ENCODE measurements at regions not wholly inside any gene's neighbourhood (a gene's known extent, or its start where the extent isn't known, plus 50 kb on each side); places are given as distances from the start of the nearest gene placed in this dataset.

DNA sequence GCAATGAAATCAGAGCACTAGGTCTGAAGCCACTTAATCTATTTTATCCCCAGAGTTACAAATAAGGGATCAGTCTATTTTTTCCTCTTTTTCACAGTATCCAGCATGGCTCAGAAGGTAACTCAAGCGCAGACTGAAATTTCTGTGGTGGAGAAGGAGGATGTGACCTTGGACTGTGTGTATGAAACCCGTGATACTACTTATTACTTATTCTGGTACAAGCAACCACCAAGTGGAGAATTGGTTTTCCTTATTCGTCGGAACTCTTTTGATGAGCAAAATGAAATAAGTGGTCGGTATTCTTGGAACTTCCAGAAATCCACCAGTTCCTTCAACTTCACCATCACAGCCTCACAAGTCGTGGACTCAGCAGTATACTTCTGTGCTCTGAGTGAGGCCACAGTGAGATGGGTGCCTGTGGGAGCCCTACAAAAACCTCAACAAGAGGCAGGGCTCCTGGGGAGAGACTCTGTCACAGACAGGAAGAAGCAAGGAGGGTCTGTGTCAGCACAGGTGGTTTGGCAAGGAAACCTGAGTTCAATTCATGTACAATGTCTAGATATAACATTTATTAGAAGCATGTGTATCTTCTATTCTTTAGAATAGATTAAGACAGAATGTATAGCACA, 334.3 kb upstream of the OR4E1 start:
- no peak for FAIRE-seq
- no peak for TF ChIP-seq POLR2A (IDR thresholded peaks at IDR 0.05; ENCODE audit: low read depth, low read length)
- DNase-seq (ENCODE audit: insufficient read length, low spot score) = no peak

DNA sequence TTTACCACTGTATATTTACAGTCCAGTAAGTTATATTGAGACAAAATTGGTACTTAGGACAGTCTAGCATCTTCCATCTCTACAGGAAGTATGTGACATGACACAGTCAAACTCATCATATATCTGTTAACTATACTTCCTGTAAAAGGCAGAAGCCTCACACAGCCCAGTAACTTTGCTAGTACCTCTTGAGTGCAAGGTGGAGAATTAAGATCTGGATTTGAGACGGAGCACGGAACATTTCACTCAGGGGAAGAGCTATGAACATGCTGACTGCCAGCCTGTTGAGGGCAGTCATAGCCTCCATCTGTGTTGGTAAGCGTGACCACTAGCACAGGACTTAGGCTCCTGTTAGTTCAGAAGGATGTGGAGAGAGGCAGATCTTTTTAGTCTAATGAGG, 333.7 kb upstream of the OR4E1 start:
- no peak for TF ChIP-seq POLR2A (IDR thresholded peaks at IDR 0.05; ENCODE audit: low read depth, low read length)
- no peak for DNase-seq (ENCODE audit: insufficient read length, low spot score)
- no peak for FAIRE-seq

DNA sequence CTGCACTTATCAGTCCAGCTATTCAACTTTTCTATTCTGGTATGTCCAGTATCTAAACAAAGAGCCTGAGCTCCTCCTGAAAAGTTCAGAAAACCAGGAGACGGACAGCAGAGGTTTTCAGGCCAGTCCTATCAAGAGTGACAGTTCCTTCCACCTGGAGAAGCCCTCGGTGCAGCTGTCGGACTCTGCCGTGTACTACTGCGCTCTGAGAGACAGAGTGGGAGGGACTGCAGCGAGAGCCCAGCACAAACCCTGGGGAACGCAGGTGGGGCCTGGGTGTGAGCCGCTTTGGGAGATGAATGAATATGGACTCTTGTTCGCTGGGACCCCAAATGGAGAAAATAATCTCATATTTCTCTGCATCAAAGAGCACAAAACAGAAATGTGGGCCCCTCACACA, 329.8 kb upstream of the OR4E1 start:
- TF ChIP-seq POLR2A (IDR thresholded peaks at IDR 0.05; ENCODE audit: low read depth, low read length) = no peak
- FAIRE-seq (no peak), DNase-seq (ENCODE audit: insufficient read length, low spot score) (no peak)

DNA sequence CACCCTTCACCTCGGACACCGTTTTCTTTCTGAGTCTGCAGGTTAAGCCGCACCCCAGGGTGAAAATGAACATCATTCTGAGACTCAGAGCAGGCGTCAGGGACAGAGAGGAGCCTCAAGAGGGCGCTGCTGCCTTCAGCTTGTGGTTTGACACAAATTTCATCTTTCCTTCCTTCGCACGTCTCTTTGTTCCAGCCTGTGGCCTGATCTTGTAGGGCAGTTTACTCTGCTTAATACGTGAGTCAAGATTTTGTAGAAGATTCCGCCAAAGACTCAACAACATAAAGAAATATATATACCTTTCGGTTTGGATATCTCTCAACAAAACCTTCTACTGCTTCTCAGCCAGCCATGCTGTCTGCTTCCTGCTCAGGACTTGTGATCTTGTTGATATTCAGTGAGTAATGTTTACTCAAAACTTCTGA, 329.3 kb upstream of the OR4E1 start:
- TF ChIP-seq POLR2A (IDR thresholded peaks at IDR 0.05; ENCODE audit: low read depth, low read length) = no peak
- DNase-seq (ENCODE audit: insufficient read length, low spot score) (no peak), FAIRE-seq (no peak)

DNA sequence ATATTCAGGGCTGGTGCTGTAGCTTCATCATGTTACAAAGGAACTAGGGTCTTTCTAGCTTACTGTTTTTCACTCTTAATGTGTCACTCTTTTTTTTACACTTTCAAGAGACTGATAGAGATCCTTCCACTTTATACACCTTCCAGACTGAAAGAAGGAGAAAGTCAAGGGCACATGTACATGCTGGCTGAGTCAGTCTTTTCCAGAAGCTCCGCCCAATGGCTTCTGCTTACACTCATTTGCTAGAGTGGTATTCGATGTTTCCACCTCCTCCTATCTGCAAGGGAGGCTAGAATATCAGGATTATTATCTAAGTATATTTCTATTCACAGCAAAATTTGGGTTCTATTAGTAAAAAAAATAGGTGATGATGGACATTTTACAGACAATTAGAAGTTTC, 325.8 kb upstream of the OR4E1 start:
- FAIRE-seq = no peak
- TF ChIP-seq POLR2A (IDR thresholded peaks at IDR 0.05; ENCODE audit: low read depth, low read length) = no peak

DNA sequence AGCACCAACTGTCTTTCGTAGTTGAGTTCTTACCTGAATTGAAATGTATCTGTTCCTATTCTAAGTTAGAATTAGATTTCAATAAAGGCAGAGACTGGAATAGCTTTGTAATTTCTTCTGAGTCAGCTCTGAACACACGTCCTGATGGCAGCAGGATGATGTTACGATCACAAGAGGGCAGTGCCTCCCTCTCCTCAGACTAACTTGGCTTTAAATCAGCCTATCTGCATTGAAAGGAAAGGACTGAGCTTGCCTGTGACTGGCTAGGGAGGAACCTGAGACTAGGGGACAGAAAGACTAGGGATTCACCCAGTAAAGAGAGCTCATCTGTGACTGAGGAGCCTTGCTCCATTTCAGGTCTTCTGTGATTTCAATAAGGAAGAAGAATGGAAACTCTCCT, 323.7 kb upstream of the OR4E1 start:
- no peak for DNase-seq (ENCODE audit: insufficient read length, low spot score)
- no peak for TF ChIP-seq POLR2A (IDR thresholded peaks at IDR 0.05; ENCODE audit: low read depth, low read length)
- no peak for FAIRE-seq

More for the DNA sequence above, 325.8 kb upstream of the OR4E1 start:
- no peak for DNase-seq (ENCODE audit: insufficient read length, low spot score)

DNA sequence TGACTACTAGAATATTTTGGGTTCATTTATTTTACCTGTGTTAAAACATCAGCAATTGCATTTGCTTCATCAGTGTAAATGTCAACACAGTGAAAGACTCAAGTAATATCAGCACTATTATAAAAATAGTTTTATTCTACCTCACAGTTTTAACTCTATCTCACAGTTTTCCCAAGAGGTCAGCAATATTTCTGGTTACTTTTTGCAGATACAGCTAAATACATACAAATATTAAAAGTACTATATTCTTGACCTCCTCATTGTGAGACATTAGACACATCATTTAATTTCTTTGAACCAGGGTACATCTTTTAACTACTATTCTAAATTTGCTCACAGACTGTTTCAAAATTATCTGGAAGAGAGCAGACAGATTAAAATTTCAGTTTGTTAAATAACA, 321.7 kb upstream of the OR4E1 start:
- no peak for DNase-seq (ENCODE audit: insufficient read length, low spot score)
- FAIRE-seq = no peak
- no peak for TF ChIP-seq POLR2A (IDR thresholded peaks at IDR 0.05; ENCODE audit: low read depth, low read length)

DNA sequence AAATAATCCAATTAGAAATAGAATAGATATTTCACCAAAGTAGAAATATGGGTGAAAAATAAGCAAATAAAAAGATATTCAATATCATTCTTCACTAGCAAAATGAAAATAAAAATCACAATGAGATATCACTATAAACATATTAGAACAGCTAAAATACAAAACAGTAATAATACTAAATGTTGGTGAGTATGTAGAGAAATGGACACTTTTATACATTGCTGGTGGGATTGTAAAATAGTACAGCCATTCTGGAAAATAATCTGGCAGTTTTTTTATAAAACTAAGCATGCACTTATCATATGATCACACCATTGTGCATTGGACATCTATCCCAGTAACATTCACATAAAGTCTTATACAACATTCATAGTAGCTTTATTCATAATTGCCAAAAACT, 320.2 kb upstream of the OR4E1 start:
- TF ChIP-seq POLR2A (IDR thresholded peaks at IDR 0.05; ENCODE audit: low read depth, low read length) = no peak
- DNase-seq (ENCODE audit: insufficient read length, low spot score) (no peak), FAIRE-seq (no peak)

DNA sequence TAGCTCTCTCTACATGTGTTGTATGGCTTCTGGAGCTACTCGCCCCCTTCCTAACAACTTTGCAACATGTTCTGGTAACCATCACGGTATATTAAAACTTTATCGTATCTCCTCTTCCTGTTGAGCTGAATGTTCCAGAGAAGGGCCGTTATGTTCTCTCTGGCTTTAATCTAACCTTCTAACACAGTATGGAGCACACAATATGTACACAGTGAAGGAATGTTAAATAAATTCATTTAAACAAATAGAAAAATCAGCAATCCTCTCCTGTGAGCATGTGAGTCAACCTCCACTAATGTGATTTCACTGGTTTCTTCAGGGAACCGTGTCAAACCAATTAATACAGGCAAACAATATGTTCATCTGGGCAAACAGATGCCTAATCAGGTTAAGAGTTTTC, 319.5 kb upstream of the OR4E1 start:
- DNase-seq (ENCODE audit: insufficient read length, low spot score) (no peak), FAIRE-seq (no peak)
- no peak for TF ChIP-seq POLR2A (IDR thresholded peaks at IDR 0.05; ENCODE audit: low read depth, low read length)

DNA sequence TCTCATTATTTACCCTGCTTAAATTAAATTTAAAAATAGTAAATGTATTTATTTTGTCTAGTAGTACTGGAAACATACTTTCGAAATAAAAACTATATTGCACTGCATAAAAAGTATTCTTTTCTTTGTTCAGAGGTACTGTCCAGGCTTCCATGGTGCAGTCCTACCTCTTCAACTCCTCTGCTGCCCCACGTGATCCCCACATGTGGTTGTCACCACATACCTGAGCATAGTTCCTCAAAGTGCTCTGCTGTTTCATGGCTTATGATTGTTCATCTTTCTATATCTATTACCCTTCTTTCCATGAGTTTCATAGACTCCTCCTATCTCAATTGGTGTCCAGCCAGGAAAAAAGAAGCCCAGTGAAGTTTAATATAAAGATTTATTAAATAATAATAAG, 317.5 kb upstream of the OR4E1 start:
- TF ChIP-seq POLR2A (IDR thresholded peaks at IDR 0.05; ENCODE audit: low read depth, low read length) = no peak

DNA sequence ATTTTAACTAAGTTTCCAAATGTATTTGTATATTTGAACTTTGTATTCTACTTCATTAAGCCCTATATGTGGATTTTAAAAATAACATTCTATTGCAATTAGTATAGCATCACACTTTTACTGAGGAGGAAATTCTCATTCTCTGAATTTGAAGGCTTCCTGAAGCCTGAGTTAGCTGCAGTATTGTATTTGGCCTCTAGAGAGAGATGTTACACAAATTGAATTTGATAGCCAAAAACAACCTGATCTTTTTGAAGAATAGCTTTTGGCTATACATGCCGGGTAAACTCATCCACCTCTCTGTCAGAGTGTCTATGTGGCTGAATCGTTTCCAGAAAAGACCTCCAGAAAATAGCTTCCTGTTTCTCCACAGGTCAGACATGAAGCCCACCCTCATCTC, 316.5 kb upstream of the OR4E1 start:
- no peak for TF ChIP-seq POLR2A (IDR thresholded peaks at IDR 0.05; ENCODE audit: low read depth, low read length)
- DNase-seq (ENCODE audit: insufficient read length, low spot score) (no peak), FAIRE-seq (no peak)

More for the DNA sequence above, 317.5 kb upstream of the OR4E1 start:
- DNase-seq (ENCODE audit: insufficient read length, low spot score) (no peak), FAIRE-seq (no peak)

DNA sequence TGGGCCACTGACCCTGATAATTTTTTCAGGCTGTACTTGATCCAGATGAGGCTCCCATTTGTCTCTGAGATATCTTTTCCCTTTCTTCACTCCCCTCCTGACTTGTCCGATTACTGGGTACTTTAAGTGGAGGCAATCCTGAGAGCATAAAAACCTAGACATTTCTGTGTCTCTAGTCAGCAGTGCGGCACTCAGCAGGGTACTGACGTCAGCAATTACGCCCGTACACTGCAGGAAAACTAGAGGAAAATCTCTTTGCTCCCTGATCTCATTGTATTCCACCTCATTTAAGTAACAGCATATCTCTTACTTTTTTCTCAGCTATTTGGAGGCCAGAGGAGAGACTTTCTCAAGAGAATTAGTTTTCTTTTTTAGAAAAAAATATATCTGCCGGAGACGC, 315.5 kb upstream of the OR4E1 start:
- no peak for DNase-seq (ENCODE audit: insufficient read length, low spot score)
- no peak for TF ChIP-seq POLR2A (IDR thresholded peaks at IDR 0.05; ENCODE audit: low read depth, low read length)
- no peak for FAIRE-seq

DNA sequence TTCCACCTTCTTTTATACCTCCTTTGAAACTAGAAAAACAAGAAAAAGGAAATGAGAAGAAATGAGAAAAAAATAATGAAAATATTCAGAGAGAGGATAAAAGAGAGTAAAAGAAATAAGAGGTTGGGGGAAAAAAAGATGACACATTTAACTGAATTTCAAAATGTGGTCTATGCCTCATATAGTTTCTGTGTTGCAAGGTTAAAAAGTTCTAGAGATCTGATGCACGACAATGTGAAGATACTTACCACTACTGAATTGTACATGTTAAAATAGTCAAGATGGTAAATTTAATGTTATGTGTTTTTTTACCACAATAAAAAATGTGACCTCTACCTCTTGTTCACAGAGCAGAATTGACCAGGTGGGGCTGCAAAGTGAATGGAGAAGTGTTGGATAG, 314.8 kb upstream of the OR4E1 start:
- TF ChIP-seq POLR2A (IDR thresholded peaks at IDR 0.05; ENCODE audit: low read depth, low read length) = no peak
- FAIRE-seq (no peak), DNase-seq (ENCODE audit: insufficient read length, low spot score) (no peak)

DNA sequence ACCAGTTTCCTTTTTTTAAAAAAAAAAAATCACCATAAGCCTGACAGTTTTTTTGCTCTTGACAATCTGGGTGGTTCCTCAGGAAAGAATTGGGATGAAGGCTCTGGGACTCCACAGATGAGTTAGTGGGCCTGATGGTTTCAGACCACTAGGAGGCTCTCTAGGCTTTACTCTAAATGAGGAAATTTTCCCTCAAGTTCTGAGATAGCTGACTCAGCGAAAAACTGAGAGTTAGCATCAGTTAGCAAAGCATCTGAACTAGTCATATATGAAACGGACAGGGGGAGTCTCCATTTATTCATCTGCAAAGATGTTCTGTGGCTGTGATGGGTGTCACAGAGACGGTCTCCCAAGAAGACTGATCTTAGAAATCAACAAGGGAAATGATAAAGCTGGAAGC, 314.3 kb upstream of the OR4E1 start:
- no peak for TF ChIP-seq POLR2A (IDR thresholded peaks at IDR 0.05; ENCODE audit: low read depth, low read length)
- no peak for DNase-seq (ENCODE audit: insufficient read length, low spot score)
- no peak for FAIRE-seq

DNA sequence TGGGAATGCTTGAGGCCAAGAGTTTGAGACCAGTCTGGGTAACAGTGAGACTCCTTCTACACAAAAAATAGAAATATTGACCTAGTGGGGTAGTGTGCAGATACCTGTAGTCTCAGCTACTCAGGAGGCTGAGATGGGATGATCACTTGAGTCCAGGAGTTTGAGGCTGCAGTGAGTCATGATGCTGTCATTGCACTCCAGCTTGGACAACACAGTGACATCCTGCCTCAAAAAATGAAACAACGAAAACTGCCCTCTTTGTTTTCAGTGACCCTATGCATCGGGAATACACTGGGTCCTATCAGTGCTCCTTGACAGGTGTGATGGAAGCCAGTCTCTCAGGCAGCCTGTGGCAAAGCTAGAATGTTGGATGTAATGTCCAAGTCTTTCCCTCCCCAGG, 311.5 kb upstream of the OR4E1 start:
- DNase-seq (ENCODE audit: insufficient read length, low spot score) (no peak), FAIRE-seq (no peak)
- TF ChIP-seq POLR2A (IDR thresholded peaks at IDR 0.05; ENCODE audit: low read depth, low read length) = no peak

DNA sequence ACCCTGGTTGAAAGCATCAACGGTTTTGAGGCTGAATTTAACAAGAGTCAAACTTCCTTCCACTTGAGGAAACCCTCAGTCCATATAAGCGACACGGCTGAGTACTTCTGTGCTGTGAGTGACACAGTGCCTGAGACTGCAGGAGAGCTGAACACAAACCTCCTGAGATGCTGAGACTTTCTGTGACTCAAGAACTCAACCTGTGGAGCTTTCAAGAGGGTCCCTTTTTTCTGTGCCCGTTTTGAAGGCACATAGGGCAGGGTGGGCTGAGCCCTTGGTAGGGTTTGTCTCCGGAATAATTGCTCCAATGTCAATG, 305.3 kb upstream of the OR4E1 start:
- TF ChIP-seq POLR2A (IDR thresholded peaks at IDR 0.05; ENCODE audit: low read depth, low read length) = no peak
- FAIRE-seq = no peak
- DNase-seq (ENCODE audit: insufficient read length, low spot score) = no peak
